Stimulated activated CD8-positive, alpha-beta memory T cell treated with anti-CD3 and anti-CD28 coated beads, Interleukin-15, amount 100 ng/mL, for 48 hours (primary cell): ENCODE measurements at regions not wholly inside any gene's neighbourhood (a gene's known extent, or its start where the extent isn't known, plus 50 kb on each side); places are given as distances from the start of the nearest gene placed in this dataset.
"Not testable (repeated sequence)": the region's sequence is repeated elsewhere in the genome, so short reads cannot be mapped to it uniquely, and the experiment has no call there.

Source experiments
- DNase-seq, 2 donors: peaks; one replicate each; pipeline ENCODE4 v3.0.0-alpha.2; 2020; ENCODE audit warnings: low read depth in 2 of 2

DNA sequence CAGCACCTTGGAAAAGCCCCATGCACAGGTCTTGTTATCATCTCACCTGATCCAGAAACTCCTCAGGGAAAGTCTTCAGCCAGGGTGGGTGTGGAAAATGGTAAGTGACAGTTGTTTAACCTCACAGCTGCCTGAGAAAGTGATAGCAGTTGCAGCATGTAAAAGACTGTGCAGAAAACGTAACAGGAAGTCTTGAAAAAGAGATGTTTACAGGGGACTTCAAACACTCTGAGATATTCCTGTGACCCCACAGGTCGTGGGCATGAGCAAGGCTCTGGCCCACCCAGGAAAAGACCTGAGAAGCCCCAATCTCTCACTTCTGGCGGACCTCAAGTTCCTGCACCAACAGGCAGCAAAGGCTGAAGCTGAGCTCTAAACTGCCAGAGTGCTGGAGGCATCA is 826.9 kb downstream of the UQCRFS1 start:
- no peak for DNase-seq

DNA sequence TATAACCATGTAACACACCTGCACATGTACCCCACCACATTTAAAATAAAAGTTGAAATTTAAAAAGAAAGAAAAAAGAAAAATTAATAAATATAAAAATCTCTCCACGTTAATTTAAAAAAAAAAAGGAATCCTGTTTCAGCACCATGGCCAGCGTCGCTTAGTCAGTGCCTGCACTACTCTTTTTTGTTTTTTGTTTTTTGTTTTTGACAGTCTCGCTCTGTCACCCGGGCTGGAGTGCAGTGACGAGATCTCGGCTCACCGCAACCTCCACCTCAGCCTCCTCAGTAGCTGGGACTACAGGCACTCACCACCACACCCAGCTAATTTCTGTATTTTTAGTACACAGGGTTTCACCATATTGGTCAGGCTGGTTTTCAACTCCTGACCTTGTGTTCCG is 835.9 kb downstream of the UQCRFS1 start:
- no peak for DNase-seq

DNA sequence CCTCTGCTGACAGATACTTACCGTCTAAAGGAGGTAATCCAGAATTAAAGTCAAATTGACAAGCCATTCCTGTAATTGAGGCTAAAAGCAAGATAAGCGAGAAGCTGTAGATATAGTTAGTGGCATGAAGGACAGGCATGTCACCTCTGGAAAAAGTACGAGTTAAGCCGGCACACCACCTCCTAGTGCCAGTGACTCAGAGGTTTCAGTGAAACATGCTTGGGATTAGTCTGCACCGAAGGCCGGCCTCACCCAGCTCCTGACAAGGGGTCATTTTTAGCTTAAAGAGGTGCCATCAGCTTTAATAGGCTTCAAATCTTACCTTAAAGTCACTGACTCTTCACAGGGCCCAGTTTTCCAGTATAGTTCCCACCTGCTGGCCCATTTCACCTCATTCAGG is 838.0 kb downstream of the UQCRFS1 start:
- no peak for DNase-seq

DNA sequence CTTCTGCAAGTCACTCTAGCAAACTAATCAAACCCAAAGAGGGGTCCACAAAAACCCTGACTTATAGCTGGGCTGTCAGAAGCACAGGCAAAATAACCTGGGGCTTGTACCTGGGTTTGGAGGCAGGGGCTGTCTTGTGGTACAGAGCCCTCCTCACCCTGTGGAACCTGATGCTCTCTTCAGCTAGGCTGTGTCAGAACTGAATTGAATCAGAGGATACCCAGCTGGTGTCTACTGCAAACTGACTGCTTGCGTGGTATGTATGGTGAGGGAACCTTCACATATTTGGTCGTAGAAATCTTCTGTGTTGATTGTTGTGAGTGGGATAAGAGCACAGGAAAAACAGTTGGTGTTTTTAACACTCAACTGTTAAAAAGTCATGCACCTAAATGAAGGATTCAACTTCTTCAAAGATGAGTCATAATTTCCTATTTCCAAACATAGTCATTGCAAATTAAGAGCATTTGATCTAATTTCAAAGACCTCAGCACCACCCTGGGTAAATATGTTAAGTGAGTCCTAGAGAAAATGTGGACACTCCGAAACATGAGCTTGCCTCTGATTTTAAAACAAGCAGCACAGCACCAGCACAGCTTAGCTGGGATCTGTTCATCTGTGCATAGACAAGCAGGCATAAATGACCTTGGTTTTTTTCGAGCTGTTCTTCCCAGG is 840.2 kb downstream of the UQCRFS1 start:
- DNase-seq, result no peak

DNA sequence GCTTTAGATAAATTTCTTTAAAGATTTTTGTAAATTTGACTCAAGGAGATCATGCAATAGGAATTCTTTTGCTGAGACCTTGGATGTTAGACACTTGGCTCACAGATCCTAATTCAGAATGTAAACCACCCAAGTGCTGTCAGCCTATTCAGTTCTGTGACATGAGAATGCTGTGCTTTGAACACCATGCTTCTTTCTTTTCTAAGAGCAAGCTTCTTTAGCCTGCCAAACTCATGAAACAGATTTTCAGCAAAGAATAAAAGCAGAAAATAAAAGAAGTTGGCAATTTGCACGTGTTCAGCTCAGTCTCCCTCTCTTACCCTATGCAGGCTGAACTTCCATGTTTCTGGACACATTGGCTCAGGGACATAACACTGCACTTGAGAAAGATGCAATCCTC is 845.8 kb downstream of the UQCRFS1 start:
- no peak for DNase-seq

DNA sequence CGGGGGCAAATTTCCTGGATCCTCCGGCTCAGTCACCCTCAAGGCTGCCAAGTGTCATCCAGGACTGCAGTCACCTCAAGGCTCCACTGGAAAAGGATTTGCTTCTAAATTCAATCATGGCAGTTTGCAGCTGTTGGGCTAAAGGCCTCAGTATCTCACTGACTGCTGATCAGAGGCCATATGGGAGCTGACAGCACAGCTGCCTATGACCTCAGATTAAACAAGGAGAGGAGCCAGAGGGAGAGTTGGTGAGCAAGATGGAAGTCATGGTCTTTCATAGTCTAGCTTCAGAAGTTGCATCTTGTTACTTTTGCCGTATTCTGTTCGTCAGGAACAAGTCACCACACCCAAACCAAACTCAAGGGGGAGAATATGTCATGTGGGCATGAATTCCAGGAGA is 849.7 kb downstream of the UQCRFS1 start:
- no peak for DNase-seq

DNA sequence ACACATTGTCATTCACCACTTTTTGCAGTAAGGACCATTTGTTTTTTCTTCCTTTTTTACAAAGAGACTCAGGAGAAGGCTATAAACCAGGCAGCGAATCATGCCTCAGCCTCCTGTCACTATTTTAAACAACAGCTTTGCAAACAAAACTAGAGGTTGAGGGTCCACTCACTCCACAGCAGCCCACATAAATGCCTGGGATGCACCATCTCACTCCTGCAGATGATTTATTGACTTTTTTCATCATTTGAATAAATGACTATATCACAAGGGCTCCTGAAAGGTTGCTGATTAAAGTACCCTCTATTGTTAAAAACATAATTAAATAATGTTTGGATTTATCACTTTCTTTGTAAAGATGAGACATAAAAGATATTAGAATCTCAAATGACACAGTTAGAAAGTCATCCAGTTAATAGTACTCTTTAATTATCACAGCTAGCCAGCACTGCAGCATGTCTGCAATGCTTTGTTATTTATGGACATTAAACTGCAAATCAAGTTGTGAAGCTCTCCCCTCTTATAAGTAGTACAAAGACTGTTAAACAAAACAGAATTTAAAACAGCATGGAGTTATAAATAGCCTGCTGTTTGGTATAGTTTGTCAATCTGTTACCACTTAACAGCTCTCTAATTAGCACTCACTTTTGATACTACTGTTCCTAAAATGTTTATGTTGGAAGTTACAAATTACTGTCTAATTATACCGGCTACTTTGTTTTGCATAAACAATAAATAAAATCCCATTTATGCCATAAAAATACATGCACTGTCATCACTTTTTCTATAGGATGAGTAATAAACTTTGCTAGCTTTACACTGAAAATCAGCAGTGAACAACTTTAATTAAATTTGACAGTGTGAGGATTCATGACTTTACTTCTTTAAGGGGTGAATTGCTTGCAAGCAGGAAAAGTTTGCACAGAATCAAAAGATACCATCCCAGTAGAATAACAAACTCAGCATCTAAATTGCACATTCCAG is 853.2 kb downstream of the UQCRFS1 start:
- DNase-seq, result no peak

DNA sequence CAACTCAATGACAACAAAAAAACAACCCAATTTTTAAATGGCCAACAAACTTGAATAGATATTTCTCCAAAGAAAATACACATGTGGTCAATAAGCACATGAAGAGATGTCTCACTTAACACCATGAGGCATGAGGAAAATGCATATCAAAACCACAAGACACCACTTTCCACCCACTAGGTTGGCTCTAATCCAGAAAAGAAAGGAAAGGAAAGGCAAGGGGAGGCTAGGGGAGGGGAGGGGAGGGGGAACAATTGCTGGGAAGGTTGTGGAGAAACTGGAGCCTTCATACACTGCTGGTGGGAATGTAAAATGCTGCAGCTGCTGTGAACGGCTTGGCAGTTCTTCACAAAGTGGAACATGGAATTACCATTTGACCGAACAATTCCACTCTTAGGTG is 854.3 kb downstream of the UQCRFS1 start:
- DNase-seq, result no peak

DNA sequence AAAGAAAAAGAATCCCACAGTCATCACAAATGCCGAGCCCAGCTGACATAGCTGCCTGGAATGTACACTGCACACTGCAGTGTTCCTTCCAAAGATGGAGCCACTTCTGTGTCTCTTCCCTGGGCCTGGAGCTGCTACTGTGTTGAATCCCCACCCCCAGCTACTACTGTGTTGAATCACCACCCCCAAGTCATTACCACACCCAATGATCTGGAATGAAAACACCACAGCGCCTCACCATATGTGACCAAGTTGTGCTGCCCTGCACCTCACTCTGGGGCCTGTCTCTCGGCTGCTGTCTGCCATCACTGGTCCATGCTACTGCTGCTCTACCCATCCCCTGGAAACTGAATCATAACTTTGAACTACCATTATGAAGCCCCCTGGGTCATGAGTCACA is 861.2 kb downstream of the UQCRFS1 start:
- no peak for DNase-seq

DNA sequence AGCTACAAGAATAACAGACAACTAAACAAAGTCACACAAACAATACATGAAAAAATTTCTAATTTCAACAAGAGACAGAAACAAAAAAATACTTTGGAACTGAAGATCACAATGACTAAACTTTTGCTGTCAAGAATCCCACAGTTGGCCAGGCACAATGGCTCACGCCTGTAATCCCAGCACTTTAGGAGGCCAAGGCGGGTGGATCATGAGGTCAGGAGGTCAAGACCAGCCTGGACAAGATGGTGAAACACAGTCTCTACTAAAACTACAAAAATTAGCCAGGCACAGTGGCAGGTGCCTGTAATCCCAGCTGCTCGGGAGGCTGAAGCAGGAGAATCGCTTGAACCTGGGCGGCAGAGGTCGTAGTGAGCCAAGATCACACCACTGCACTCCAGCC is 861.6 kb downstream of the UQCRFS1 start:
- not testable (repeated sequence) for DNase-seq

DNA sequence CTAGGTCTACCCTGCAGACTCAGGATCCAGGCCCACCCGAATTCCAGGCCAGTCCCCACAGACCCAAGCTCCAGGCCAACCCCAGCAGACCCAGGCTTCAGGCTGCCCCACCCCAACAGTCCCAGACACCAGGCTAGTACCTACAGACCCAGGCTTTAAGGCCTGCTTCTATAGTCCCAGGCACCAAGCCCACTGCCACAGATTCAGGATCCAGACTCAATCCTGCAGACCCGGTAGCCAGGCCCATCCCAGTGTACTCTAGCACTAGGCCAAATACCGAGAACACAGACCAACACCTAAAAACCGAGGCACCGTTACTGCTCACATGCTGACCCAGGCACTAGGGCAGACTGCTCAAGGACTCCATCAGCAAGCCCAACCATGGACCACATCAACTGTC is 862.3 kb downstream of the UQCRFS1 start:
- no peak for DNase-seq

DNA sequence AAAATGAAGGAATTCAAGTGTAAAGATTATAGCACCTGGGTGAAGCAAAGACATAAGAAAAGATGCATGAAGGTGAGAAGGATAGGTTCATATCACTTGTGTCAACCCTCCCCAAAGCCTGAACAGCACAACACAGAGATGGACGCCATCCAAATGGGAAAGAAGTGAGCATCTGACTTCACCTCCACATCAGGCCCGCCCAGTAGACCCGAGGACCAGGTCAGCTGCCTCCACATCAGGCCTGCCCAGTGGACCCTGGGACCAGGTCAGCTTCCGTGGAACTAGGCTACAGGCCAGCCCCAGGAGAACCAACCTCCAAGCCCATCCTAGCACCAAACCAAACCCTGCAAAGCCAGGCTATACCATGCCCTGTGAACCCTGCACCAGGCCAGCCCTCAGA is 862.9 kb downstream of the UQCRFS1 start:
- DNase-seq, result no peak

DNA sequence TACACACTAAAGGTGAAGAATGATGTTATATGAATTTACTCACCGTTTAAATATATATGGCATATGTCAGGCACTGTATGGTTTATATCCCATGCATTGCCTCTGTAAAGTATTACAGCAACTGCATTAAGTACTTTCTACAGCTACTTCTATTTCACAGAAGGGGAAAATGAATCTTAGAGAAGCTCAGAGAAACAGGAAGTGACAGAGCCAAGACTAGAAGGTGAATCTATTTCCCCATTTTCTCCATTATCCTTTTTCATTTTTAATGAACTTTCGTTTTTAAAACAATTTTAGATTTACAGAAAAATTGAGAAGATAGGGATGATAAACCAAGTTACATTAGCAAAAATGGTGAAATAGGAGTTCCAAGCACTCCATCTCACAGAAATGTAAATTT is 863.3 kb downstream of the UQCRFS1 start:
- no peak for DNase-seq

DNA sequence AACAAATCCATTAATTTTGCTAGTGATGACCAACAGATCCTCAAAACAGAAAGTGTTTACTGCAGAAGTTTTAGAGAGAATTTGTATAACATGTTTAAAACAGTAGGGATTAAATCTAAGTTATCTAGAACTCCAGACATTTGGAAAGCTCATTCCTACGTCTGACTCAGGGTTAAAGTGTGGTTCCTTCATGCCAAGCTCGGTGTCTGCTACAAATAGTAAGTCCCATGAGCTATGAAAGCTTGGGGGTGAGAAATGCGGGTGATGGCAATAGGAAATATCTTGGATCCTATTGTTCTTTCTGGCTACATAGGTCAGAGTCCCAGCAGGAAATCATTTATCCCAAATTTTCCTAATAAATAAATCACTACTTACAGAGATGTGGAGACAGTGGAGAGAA is 867.1 kb downstream of the UQCRFS1 start:
- no peak for DNase-seq

DNA sequence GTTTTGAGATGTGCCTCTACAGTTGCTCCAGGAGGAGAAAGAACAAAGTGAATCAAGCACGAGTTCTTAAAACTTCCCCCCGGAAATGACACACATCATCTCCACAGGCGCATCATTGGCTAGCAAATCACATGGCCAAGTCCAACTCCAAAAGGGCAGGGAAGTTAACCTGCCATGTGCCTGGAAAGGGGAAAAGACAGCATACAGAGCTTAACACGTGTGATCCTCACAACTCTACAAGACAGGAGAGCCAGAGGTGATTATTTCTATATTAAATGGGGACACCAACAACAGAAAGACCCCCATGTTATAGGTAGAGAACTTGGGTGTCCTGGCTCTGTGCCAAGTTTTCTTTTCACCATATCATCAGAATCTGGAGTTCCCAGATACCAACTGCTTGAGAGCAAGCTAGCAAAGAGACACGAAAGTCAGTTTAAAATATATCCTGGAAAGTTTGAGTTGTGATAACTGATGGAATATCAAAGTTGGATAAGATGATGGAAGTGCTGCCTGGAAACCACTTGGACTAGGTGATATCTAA is 871.1 kb downstream of the UQCRFS1 start:
- no peak for DNase-seq

DNA sequence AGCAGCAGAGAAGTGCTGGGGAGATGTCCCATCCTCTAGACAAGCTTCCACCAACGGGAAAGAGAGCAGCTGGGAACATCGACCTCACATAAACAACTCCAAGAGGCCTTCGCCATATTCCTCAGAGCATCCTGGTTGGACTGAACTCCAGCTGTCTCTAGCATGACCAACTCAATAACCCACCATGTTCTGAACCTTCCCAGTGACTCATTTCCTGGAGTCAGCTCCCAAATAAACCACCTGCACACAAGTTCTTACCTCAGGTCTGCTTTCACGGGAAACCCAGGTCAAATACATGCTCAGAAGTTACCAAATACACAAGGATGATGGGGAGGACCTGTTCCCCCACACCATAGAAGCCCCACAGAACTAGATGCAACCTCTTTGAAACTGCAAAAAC is 878.5 kb downstream of the UQCRFS1 start:
- DNase-seq, result no peak

DNA sequence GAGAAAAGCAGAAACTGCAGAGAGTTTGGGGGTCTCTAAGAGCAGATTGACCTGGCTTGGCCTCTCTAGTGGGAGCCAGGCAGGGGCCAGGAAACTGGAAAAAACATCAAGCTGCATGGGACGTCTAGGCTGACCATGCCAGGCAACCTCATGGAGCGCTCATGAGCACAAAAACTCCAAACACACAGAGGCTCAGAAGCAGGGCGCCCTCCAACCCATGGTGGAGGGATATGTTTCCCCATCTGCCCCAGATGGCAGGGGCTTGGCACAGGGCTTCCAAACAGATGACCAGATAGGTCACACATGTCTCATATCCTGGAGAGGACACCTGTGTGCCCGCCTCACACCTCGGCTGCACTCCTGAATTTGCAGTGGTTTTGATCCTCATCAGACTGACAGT is 879.0 kb downstream of the UQCRFS1 start:
- DNase-seq, result no peak

DNA sequence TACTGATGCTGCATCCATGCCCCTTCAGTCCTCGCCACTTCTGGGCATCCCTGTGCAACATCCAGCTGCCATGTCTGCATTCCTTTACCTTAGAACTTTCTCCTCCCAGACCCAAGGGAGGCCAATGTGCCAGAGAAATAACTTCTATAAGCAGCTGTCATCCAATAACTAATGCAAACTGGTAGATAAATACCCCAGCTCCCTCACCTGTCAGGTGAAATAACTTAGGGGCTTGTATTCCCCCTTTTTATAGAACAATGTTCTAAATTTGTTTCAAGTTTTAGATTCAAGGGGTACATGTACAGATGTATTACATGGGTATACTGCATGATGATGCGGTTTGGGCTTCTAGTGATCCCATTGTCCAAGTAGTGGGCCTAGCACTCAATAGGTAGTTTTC is 880.1 kb downstream of the UQCRFS1 start:
- DNase-seq, result no peak

DNA sequence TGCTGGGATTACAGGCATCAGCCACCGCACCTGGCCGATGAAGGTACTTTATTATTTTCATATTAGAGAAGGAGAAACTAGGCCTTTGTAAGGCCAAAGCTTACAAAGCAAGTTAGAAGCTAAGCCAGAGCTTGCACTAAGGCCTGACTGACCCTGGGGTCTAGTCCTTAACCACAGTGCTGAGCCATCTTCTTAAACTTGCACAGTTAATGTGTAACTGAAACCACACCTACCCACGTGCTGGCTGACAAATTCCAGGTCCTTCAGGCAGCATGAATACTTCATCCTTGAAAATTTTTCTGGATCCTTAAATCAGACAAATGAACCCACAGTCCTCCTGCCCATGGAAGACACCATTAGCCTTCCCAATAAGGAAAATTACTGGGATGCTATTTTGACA is 880.6 kb downstream of the UQCRFS1 start:
- DNase-seq, result no peak

DNA sequence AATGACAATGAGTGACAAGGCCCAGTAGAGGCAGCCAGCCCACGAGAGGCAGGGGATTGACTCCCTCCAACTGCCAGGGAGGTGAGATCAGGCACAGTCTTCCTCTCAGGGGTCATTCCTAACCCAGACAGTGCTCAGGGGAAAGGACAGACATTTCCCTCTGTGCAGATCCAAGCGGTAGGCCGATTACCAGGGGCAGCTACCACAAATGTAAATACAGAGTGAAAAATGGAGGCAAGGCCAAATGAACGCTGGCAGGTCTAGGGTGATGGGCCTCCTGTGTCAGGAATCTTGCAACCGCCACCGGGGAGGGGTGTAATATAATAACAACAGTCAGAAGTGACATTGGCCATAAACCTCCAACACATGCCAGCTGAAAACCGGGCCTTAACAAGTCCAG is 881.4 kb downstream of the UQCRFS1 start:
- no peak for DNase-seq

DNA sequence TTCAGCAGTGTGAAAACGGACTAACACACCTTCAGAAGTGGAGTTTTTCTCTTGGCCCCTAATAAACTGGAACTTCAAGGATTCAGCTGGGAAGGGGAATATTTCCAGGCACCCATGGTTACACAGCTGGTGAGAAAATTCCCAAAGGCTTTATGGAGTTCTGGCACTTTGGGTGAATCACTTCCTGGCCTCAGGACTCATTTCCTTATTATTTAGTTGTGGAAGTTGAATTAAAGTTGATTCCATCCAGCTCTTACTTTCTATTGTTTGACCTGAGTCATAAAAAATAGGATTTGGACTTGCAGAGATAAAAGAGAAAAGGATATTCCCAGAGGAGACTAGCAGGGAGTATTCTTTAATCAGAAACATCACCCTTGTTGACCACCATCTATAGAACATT is 882.1 kb downstream of the UQCRFS1 start:
- DNase-seq, result no peak

DNA sequence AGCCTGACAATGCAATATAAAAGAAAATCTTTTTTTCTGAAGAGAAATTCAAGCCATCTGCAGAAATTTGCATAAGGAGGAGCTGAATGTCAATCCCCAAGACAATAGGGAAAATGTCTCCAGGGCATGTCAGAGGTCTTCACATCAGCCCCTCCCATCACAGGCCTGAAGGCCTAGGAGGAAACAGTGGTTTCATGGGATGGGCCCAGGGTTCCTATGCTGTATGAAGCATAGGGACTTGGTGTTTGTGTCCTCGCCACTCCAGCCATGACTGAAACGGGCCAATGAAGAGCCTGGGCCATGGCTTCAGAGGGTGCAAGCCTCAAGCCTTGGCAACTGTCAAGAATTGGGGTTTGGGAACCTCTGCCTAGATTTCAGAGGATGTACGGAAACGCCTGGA is 883.5 kb downstream of the UQCRFS1 start:
- DNase-seq, result no peak

DNA sequence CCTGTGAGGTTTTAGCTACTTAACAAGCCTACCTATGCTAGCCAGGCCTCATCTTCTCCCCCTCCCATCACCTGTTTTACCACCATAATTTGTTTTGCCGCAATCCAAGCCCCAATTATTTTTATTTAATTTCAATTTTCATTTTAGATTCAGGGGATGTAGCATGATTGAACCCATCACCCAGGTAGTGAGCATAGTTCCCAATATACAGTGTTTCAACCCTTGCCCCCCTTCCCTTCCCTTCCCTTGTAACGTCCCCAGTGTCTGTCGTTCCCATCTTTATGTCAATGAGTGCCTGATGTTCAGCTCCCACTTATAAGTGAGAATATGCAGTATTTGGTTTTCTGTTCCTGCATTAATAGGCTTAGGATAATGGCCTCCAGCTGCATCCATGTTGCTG is 885.0 kb downstream of the UQCRFS1 start:
- no peak for DNase-seq
